ENCODE measurements at regions not wholly inside any gene's neighbourhood (a gene's known extent, or its start where the extent isn't known, plus 50 kb on each side); places are given as distances from the start of the nearest gene placed in this dataset.

GRCh38 chr1:209250861-209251636 is 332.5 kb upstream of the CAMK1G start:
- no peak for TF ChIP-seq CTCF (IDR thresholded peaks at IDR 0.05; ENCODE audit: low read length, missing control alignments)
- DNase-seq (ENCODE audit: low read depth) = no peak
- no peak overlapping the region for H3K4me3 ChIP-seq (replicated peaks; ENCODE audit: low read depth, low read length)

DNA sequence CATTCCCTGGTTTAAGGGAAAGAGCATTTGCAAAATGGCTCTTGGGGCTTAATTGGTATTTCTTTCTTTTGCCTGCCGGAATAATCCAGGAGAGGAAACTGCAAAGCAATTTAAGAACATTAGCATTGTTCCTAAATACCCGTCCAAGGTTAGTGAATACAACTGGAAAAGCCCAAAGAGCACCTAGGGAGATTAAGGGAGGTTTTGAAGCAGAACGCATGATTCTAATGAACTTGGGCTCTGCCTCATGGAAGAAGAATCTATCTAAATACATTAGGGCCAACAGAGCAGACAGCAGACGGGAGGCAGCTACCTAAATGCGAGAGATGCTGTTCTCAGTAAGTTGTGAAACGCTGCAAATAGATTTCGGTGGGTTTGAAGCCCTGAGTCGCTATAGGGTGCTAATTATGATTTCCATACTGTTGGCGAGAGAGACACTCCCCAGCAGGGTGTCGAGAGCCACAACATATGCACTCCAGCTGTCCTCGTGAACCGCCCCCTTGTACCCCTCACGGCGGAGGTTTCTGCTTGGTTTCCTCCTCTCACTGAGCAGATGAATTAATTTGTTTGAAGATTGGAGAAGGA is 326.7 kb upstream of the CAMK1G start:
- H3K4me3 ChIP-seq (replicated peaks; ENCODE audit: low read depth, low read length) = no peak overlapping the region
- DNase-seq (ENCODE audit: low read depth) = no peak
- TF ChIP-seq CTCF (IDR thresholded peaks at IDR 0.05; ENCODE audit: low read length, missing control alignments) = no peak

GRCh38 chr1:209257454-209257853 is 326.1 kb upstream of the CAMK1G start:
- no peak overlapping the region for H3K4me3 ChIP-seq (replicated peaks; ENCODE audit: low read depth, low read length)
- no peak for TF ChIP-seq CTCF (IDR thresholded peaks at IDR 0.05; ENCODE audit: low read length, missing control alignments)
- no peak for DNase-seq (ENCODE audit: low read depth)

DNA sequence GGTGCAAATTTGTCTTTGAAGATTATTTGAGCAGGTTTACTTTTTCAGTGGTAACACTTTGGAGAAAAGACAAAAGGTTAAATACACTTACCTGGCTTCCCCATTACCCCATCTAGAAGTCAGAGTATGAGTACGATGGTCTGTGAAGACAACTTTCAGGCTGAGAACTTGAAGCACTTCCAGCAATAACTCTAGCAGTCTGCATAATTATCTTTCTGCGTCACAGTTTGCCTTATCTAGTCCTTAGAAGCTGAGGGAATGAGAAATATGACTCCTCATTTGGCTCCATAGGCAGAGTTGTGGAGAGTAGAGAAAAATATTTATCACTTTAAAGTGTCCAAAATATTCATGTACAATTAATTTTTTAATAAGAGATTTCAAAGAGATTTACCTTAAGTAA is 323.4 kb upstream of the CAMK1G start:
- peak; percentile 16 for DNase-seq (ENCODE audit: low read depth)
- TF ChIP-seq CTCF (IDR thresholded peaks at IDR 0.05; ENCODE audit: low read length, missing control alignments) = no peak
- H3K4me3 ChIP-seq (replicated peaks; ENCODE audit: low read depth, low read length) = no peak overlapping the region

GRCh38 chr1:209262631-209263030 is 320.9 kb upstream of the CAMK1G start:
- no peak overlapping the region for H3K4me3 ChIP-seq (replicated peaks; ENCODE audit: low read depth, low read length)
- DNase-seq (ENCODE audit: low read depth) = no peak
- TF ChIP-seq CTCF (IDR thresholded peaks at IDR 0.05; ENCODE audit: low read length, missing control alignments) = no peak

- TF ChIP-seq CTCF (IDR thresholded peaks at IDR 0.05; ENCODE audit: low read length, missing control alignments) = no peak
- no peak overlapping the region for H3K4me3 ChIP-seq (replicated peaks; ENCODE audit: low read depth, low read length)
- no peak for DNase-seq (ENCODE audit: low read depth)
Observed at GRCh38 chr1:209265301-209265700, 318.2 kb upstream of the CAMK1G start.

Measured in fibroblast of pulmonary artery (primary cell).